NCI-H460 (cell line): ENCODE measurements at regions not wholly inside any gene's neighbourhood (a gene's known extent, or its start where the extent isn't known, plus 50 kb on each side); places are given as distances from the start of the nearest gene placed in this dataset.

Experiments used
- DNase-seq: peaks from one replicate; pipeline ENCODE4 v3.0.0-alpha.2; 2016; ENCODE audit warnings: low read depth; ENCODE audit errors: extremely low read depth

GRCh38 chr22:47927648-47928210 lies 1165.3 kb downstream of the TBC1D22A start:
- no peak for DNase-seq

- DNase-seq, result no peak
These were observed 1160.6 kb downstream of the TBC1D22A start for GRCh38 chr22:47923011-47923427.

DNA sequence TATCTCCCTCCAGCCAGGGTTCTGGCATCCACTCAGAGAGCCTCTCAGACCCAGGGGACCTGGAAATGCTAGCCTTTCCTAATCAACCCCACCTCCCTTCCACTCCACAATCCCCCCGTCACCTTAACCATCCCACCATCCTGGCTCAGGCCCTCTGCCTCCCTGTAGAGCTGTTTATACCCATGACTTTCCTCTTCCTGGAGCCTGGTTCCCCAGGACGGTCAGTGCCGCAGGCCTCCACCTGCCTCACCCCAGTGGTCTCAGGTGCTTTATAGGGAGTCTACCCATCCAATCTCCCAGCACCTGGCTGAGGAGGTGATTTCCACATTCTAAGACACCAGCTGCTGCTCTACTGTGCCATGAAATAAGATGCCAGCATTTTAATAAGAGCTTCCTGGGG lies 1159.5 kb downstream of the TBC1D22A start:
- DNase-seq, result no peak

GRCh38 chr22:47920380-47920959 lies 1158.0 kb downstream of the TBC1D22A start:
- no peak for DNase-seq

- no peak for DNase-seq
These were observed 1157.4 kb downstream of the TBC1D22A start for GRCh38 chr22:47919893-47920292.

- DNase-seq, result no peak
These were observed 1156.6 kb downstream of the TBC1D22A start for GRCh38 chr22:47919001-47919441.

- no peak for DNase-seq
These were observed 1155.9 kb downstream of the TBC1D22A start for GRCh38 chr22:47918276-47918921.

DNA sequence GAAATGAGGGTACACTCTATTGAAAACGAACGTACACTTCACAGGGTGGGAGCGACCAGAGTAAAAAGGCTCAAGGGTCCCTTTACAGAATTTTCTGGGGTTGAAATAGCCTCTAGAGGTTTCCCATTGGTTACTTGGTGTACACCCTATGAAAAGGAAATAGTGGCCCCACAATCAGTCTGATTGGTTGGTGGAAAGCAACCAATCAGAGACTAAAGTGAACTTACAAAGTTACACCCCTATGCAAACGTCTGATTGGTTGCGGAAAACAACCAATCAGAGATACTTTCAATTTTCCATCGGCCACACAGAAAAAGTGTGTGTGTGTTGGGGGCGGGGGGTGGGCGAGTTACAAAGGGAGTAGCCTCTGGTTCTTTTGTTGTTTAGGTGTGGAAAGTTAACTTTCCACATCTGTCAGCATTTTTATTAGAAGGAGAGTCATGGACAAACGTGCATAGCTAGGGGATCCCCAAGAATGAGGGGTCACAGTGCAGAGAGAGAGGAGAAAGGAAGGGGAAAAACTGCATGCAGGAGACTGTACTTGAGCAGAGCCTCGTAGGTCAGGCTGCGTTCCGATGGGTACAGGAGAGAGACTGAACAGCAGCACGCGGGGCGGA lies 1152.1 kb downstream of the TBC1D22A start:
- DNase-seq, result no peak

- no peak for DNase-seq
These were observed 1140.3 kb downstream of the TBC1D22A start for GRCh38 chr22:47902646-47903180.

DNA sequence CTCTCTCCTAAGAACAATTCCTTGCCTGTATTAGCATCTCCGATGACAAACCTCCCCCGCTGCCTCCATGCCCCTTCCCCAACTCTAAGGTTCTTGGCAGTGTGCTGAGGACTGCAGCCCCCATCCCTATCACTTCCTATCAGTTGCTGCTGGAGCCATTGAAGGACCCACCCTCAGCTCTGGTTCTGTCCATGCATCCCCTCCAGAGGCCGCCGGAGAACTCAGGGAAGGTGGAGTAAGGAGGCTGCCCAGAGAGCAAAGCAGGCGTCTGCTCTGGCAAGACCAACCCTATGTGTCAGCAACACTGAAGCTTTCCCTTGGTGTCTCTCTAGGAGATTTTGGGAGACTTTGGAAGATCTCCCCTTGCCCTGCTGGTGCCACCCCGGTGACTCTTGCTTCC lies 1139.5 kb downstream of the TBC1D22A start:
- DNase-seq, result no peak

- DNase-seq, result no peak
These were observed 1137.4 kb downstream of the TBC1D22A start for GRCh38 chr22:47899894-47900293.

DNA sequence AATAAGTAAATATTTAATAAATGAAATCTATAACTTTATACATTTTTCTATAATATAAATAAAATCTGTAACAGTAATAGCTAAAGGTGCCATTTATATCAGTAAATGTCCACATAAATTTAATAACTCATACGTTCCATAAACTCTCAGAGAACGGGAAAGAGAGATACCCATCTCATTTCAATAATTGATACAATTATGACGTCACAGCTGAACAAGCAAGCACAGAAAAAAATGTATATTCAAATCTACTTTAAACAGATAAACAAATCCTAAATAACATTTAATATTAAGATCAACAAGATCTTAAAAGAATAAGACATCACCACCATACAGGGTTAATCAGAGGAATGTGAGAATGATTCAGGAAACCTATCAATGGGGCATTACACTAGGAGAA lies 1136.5 kb downstream of the TBC1D22A start:
- no peak for DNase-seq

DNA sequence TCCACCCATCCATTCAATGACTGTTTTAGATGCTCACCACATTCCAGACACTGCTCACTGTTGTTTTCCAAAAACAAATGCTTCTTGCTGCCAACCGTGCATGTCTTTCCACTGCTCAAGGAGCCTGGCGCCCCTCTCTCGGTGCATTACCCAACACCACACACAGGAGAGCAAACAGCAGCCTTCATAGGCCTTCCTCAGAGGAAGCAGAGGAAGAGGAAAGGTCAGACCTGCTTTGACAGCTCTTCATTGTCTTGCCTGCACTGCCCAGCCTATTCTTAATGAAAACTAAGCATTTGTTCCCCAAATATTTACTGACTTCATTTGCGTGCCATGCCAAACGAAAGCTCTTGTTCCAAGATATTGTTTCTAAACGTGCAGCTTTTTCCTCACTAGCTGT lies 1129.2 kb downstream of the TBC1D22A start:
- no peak for DNase-seq

GRCh38 chr22:47888817-47889216 lies 1126.4 kb downstream of the TBC1D22A start:
- DNase-seq, result no peak

DNA sequence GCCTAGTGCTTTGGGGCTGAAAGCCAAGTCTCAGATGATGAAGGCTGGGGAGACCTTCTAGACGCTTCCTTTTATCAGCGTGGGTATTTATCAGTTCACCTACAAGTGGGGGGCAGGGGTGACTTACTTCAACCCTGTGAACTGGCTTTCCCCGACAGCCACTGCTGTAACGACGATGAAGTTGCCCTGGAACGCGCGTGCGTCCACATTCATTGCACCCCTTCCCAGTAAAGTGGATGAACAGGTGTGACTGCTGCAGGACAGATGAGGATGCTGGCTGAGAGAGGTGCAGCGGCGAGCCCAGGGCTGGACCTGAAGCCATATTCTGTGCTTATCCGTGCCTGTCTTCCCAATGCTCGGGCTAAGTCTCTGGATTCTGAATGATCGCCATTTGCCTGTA lies 1122.3 kb downstream of the TBC1D22A start:
- no peak for DNase-seq

- DNase-seq, result no peak
These were observed 1121.8 kb downstream of the TBC1D22A start for GRCh38 chr22:47884200-47884599.

- no peak for DNase-seq
These were observed 1121.3 kb downstream of the TBC1D22A start for GRCh38 chr22:47883757-47884156.

- no peak for DNase-seq
These were observed 1116.9 kb downstream of the TBC1D22A start for GRCh38 chr22:47879346-47879745.

GRCh38 chr22:47878460-47878859 lies 1116.0 kb downstream of the TBC1D22A start:
- no peak for DNase-seq

DNA sequence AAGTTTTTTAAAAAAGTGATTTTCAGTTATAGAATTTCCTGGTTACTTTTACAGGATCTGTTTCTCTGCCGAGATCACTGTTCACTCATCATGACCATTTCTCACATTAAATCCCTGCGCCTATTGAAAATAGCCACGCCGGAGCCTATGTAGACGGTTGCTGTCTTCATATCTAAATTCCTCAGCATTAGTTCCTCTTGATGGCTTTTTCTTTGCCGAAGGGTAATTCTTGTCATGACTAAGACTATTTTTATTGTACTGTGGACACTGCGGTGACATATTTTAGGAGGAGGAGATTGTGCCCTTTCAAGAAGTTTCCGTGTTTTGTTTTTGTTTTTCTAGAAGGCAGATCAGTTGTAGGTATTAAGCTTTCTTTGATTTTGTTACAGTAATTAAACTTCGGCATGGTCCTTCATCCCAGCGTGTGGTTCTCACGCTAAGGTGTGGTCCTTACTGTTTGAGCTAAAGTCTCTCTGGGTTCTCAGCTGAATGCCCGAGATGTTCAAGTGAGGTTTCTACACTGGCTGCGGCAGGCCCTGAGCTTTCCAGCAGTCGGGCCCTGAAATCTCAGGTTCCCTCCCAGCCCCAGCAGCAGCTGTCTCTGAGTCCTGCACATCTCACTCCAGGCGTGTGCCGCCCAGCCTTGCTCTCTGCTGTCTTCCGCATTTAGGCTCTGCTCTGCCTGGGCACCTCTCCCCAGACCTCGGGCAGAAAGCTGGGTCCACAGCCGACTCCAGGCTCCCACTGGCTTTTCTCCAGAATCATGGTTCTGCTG lies 1110.5 kb downstream of the TBC1D22A start:
- no peak for DNase-seq

- no peak for DNase-seq
These were observed 1103.2 kb downstream of the TBC1D22A start for GRCh38 chr22:47865626-47866025.
